ENCODE measurements at regions not wholly inside any gene's neighbourhood (a gene's known extent, or its start where the extent isn't known, plus 50 kb on each side); places are given as distances from the start of the nearest gene placed in this dataset.

- TF ChIP-seq, protein P1, sequence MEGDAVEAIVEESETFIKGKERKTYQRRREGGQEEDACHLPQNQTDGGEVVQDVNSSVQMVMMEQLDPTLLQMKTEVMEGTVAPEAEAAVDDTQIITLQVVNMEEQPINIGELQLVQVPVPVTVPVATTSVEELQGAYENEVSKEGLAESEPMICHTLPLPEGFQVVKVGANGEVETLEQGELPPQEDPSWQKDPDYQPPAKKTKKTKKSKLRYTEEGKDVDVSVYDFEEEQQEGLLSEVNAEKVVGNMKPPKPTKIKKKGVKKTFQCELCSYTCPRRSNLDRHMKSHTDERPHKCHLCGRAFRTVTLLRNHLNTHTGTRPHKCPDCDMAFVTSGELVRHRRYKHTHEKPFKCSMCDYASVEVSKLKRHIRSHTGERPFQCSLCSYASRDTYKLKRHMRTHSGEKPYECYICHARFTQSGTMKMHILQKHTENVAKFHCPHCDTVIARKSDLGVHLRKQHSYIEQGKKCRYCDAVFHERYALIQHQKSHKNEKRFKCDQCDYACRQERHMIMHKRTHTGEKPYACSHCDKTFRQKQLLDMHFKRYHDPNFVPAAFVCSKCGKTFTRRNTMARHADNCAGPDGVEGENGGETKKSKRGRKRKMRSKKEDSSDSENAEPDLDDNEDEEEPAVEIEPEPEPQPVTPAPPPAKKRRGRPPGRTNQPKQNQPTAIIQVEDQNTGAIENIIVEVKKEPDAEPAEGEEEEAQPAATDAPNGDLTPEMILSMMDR (IDR thresholded peaks at IDR 0.05), result no peak
- TF ChIP-seq POLR2A (IDR thresholded peaks at IDR 0.05), result no peak
These were observed 83.2 kb upstream of the LEP start for GRCh38 chr7:128157906-128158305.

All from heart left ventricle (tissue), 13 donors.